HepG2 (cell line): ENCODE measurements at regions not wholly inside any gene's neighbourhood (a gene's known extent, or its start where the extent isn't known, plus 50 kb on each side); places are given as distances from the start of the nearest gene placed in this dataset.

Experiments used
- ARID2 ChIP-seq: sonication (generic); formaldehyde crosslinking; IDR thresholded peaks from 2 replicates; pipeline ENCODE4 v1.8.1; 2022; ENCODE audit warnings: mild to moderate bottlenecking, missing genetic modification reagents, borderline replicate concordance
- BCL6 ChIP-seq: IDR thresholded peaks from 2 replicates; pipeline ENCODE4 v1.6.1; 2016; ENCODE audit warnings: missing genetic modification reagents, missing compliant biosample characterization
- ELF3 ChIP-seq: IDR thresholded peaks from 2 replicates; pipeline ENCODE4 v1.6.1; 2016; ENCODE audit warnings: missing genetic modification reagents, missing compliant biosample characterization
- HOXA9 ChIP-seq: sonication (generic); formaldehyde crosslinking; IDR thresholded peaks from 2 replicates; pipeline ENCODE4 v1.8.1; 2022; ENCODE audit warnings: missing genetic modification reagents, mild to moderate bottlenecking, moderate library complexity, borderline replicate concordance
- KLF6 ChIP-seq: IDR thresholded peaks from 2 replicates; pipeline ENCODE4 v1.8.0; 2016; ENCODE audit warnings: missing biosample characterization, missing genetic modification reagents
- MYNN ChIP-seq: sonication (generic); formaldehyde crosslinking; IDR thresholded peaks from 2 replicates; pipeline ENCODE4 v1.4.0; 2020; ENCODE audit warnings: mild to moderate bottlenecking, low read depth, missing genetic modification reagents
- NCOA5 ChIP-seq: sonication (generic); formaldehyde crosslinking; IDR thresholded peaks from 2 replicates; pipeline ENCODE4 v1.4.0; 2020; ENCODE audit warnings: missing genetic modification reagents
- NR2F1 ChIP-seq, 2 experiments: fragments of 450-650 bp in 1 of 2; formaldehyde crosslinking in 1 of 2; IDR thresholded peaks; 2 replicates each; pipeline versions ENCODE4 v1.5.0 to v1.6.1; 2016 to 2020; ENCODE audit warnings: mild to moderate bottlenecking in 1 of 2, missing compliant biosample characterization in 1 of 2, missing genetic modification reagents in 1 of 2, moderate library complexity in 1 of 2
- NR2F6 ChIP-seq, 2 experiments: IDR thresholded peaks; 2 replicates each; pipeline ENCODE4 v1.6.1; 2016; ENCODE audit warnings: antibody characterized with exemption in 1 of 2, mild to moderate bottlenecking in 1 of 2
- PCBP1 ChIP-seq: fragments of 200-400 bp; formaldehyde crosslinking; IDR thresholded peaks from 2 replicates; pipeline ENCODE4 v1.6.1; 2017; ENCODE audit warnings: mild to moderate bottlenecking, low read depth, low read length, borderline replicate concordance
- REPIN1 ChIP-seq: sonication (generic); formaldehyde crosslinking; IDR thresholded peaks from 2 replicates; pipeline ENCODE4 v1.8.0; 2022; ENCODE audit warnings: missing genetic modification reagents, low read depth, mild to moderate bottlenecking, borderline replicate concordance
- ZBTB1 ChIP-seq: sonication (generic); formaldehyde crosslinking; IDR thresholded peaks from 2 replicates; pipeline ENCODE4 v1.4.0; 2020; ENCODE audit warnings: missing genetic modification reagents, borderline replicate concordance
- ZBTB21 ChIP-seq: sonication (generic); formaldehyde crosslinking; IDR thresholded peaks from 2 replicates; pipeline ENCODE4 v1.4.0; 2020; ENCODE audit warnings: missing genetic modification reagents
- ZC3H13 ChIP-seq: sonication (generic); formaldehyde crosslinking; IDR thresholded peaks from 2 replicates; pipeline ENCODE4 v1.8.1; 2023; ENCODE audit warnings: mild to moderate bottlenecking, missing genetic modification reagents, moderate library complexity
- ZFP36 ChIP-seq: fragments of 150-350 bp; IDR thresholded peaks from 2 replicates; pipeline ENCODE4 v1.6.1; 2018; ENCODE audit warnings: borderline replicate concordance, low read length, low read depth; ENCODE audit not compliant: partially characterized antibody
- ZFP62 ChIP-seq: sonication (generic); formaldehyde crosslinking; IDR thresholded peaks from 2 replicates; pipeline ENCODE4 v1.4.0; 2020; ENCODE audit warnings: missing genetic modification reagents
- ZFX ChIP-seq: sonication (generic); formaldehyde crosslinking; IDR thresholded peaks from 2 replicates; pipeline ENCODE4 v1.4.0; 2020; ENCODE audit warnings: mild to moderate bottlenecking, low read depth, missing genetic modification reagents, moderate library complexity
- ZNF143 ChIP-seq: sonication (generic); formaldehyde crosslinking; IDR thresholded peaks from 2 replicates; pipeline ENCODE4 v1.4.0; 2020; ENCODE audit warnings: missing genetic modification reagents
- ZNF317 ChIP-seq: sonication (generic); formaldehyde crosslinking; IDR thresholded peaks from 2 replicates; pipeline ENCODE4 v1.5.0; 2020; ENCODE audit warnings: mild to moderate bottlenecking, missing genetic modification reagents
- ZNF337 ChIP-seq: sonication (generic); formaldehyde crosslinking; IDR thresholded peaks from 2 replicates; pipeline ENCODE4 v1.5.1; 2020; ENCODE audit warnings: missing genetic modification reagents, low read depth, mild to moderate bottlenecking, borderline replicate concordance
- TF ChIP-seq, protein P1 (sequence below): sonication (generic); formaldehyde crosslinking; conservative IDR thresholded peaks from 2 replicates; pipeline ENCODE4 v1.4.0; 2020; ENCODE audit warnings: mild to moderate bottlenecking, missing genetic modification reagents, moderate library complexity
- TF ChIP-seq, protein P2 (sequence below): sonication (generic); formaldehyde crosslinking; IDR thresholded peaks from 2 replicates; pipeline ENCODE4 v1.5.1; 2020; ENCODE audit warnings: missing genetic modification reagents, mild to moderate bottlenecking, borderline replicate concordance
- TF ChIP-seq, protein P3 (sequence below): sonication (generic); formaldehyde crosslinking; IDR thresholded peaks from 2 replicates; pipeline ENCODE4 v1.9.0; 2022; ENCODE audit warnings: low read depth, missing genetic modification reagents

DNA sequence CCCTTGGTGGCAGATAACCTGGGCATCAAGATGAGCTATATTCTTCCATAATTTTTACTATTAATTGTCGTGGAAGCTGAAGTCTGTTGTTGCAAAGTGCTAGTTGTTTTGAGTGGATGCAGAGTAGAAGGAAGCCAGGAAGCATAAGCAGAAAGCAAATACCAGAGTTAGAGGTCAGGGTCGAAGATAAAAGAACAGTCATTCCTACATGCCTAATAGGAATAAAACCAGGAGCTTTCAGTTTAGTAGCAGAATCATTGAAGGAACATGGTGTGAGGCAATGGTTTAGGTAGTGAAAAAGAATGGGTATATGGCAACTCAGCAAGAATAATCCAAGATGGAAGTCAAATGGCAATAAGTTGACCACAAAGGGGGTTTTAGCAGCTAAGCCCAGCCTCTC is 121.6 kb upstream of the FST start (continued):
- TF ChIP-seq ZNF337 (CRISPR knock-in tag) (no peak), ELF3 (peak; percentile 76), ZBTB1 (CRISPR knock-in tag) (no peak), REPIN1 (CRISPR knock-in tag) (no peak), ZFX (CRISPR knock-in tag) (no peak), ZNF143 (CRISPR knock-in tag) (no peak), KLF6 (CRISPR knock-in tag) (no peak), ZNF317 (0 out of 2 replicates have a peak, but pooled peaks have one; percentile 36), NCOA5 (CRISPR knock-in tag) (no peak), NR2F1 (CRISPR knock-in tag; IDR thresholded peaks at IDR 0.05) (peak; percentile 68 to 90; a peak in 3 of 4 replicates), NR2F6 (IDR thresholded peaks at IDR 0.05) (peak; percentile 74), NR2F6 (CRISPR knock-in tag; IDR thresholded peaks at IDR 0.05) (peak; percentile 79), BCL6 (CRISPR knock-in tag) (no peak), ZBTB21 (no peak), ZC3H13 (CRISPR knock-in tag) (no peak), ZFP62 (CRISPR knock-in tag) (no peak), MYNN (CRISPR knock-in tag) (no peak), ARID2 (no peak), ZFP36 (no peak), PCBP1 (no peak), HOXA9 (CRISPR knock-in tag) (no peak)
- TF ChIP-seq, protein P1, sequence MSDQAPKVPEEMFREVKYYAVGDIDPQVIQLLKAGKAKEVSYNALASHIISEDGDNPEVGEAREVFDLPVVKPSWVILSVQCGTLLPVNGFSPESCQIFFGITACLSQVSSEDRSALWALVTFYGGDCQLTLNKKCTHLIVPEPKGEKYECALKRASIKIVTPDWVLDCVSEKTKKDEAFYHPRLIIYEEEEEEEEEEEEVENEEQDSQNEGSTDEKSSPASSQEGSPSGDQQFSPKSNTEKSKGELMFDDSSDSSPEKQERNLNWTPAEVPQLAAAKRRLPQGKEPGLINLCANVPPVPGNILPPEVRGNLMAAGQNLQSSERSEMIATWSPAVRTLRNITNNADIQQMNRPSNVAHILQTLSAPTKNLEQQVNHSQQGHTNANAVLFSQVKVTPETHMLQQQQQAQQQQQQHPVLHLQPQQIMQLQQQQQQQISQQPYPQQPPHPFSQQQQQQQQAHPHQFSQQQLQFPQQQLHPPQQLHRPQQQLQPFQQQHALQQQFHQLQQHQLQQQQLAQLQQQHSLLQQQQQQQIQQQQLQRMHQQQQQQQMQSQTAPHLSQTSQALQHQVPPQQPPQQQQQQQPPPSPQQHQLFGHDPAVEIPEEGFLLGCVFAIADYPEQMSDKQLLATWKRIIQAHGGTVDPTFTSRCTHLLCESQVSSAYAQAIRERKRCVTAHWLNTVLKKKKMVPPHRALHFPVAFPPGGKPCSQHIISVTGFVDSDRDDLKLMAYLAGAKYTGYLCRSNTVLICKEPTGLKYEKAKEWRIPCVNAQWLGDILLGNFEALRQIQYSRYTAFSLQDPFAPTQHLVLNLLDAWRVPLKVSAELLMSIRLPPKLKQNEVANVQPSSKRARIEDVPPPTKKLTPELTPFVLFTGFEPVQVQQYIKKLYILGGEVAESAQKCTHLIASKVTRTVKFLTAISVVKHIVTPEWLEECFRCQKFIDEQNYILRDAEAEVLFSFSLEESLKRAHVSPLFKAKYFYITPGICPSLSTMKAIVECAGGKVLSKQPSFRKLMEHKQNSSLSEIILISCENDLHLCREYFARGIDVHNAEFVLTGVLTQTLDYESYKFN (CRISPR knock-in tag): 0 out of 2 replicates have a peak, but pooled peaks have one; percentile 40
- TF ChIP-seq, protein P2, sequence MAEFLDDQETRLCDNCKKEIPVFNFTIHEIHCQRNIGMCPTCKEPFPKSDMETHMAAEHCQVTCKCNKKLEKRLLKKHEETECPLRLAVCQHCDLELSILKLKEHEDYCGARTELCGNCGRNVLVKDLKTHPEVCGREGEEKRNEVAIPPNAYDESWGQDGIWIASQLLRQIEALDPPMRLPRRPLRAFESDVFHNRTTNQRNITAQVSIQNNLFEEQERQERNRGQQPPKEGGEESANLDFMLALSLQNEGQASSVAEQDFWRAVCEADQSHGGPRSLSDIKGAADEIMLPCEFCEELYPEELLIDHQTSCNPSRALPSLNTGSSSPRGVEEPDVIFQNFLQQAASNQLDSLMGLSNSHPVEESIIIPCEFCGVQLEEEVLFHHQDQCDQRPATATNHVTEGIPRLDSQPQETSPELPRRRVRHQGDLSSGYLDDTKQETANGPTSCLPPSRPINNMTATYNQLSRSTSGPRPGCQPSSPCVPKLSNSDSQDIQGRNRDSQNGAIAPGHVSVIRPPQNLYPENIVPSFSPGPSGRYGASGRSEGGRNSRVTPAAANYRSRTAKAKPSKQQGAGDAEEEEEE (CRISPR knock-in tag): no peak
- TF ChIP-seq, protein P3, sequence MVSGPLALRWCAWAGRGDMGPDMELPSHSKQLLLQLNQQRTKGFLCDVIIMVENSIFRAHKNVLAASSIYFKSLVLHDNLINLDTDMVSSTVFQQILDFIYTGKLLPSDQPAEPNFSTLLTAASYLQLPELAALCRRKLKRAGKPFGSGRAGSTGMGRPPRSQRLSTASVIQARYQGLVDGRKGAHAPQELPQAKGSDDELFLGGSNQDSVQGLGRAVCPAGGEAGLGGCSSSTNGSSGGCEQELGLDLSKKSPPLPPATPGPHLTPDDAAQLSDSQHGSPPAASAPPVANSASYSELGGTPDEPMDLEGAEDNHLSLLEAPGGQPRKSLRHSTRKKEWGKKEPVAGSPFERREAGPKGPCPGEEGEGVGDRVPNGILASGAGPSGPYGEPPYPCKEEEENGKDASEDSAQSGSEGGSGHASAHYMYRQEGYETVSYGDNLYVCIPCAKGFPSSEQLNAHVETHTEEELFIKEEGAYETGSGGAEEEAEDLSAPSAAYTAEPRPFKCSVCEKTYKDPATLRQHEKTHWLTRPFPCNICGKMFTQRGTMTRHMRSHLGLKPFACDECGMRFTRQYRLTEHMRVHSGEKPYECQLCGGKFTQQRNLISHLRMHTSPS: no peak
